Ishikawa (cell line): ENCODE measurements at regions not wholly inside any gene's neighbourhood (a gene's known extent, or its start where the extent isn't known, plus 50 kb on each side); places are given as distances from the start of the nearest gene placed in this dataset.

Source experiments
- CEBPB ChIP-seq: IDR thresholded peaks from 2 replicates; pipeline ENCODE4 v1.6.1; 2012
- CREB1 ChIP-seq: IDR thresholded peaks from 2 replicates; pipeline ENCODE4 v1.6.1; 2012; ENCODE audit warnings: low read depth
- EGR1 ChIP-seq: IDR thresholded peaks from 2 replicates; pipeline ENCODE4 v1.6.1; 2012
- EP300 ChIP-seq: IDR thresholded peaks from 2 replicates; pipeline ENCODE4 v1.6.1; 2012; ENCODE audit warnings: borderline replicate concordance
- FOXM1 ChIP-seq: IDR thresholded peaks from 2 replicates; pipeline ENCODE4 v1.6.1; 2012; ENCODE audit warnings: low read depth, borderline replicate concordance
- MAX ChIP-seq: IDR thresholded peaks from 2 replicates; pipeline ENCODE4 v1.6.1; 2012
- NFIC ChIP-seq: IDR thresholded peaks from 2 replicates; pipeline ENCODE4 v1.6.1; 2012
- RAD21 ChIP-seq: IDR thresholded peaks from 2 replicates; pipeline ENCODE4 v1.6.1; 2012; ENCODE audit warnings: low read depth
- REST ChIP-seq: IDR thresholded peaks from 2 replicates; pipeline ENCODE4 v1.6.1; 2012; ENCODE audit warnings: low read depth, mild to moderate bottlenecking
- TAF1 ChIP-seq: IDR thresholded peaks from 2 replicates; pipeline ENCODE4 v1.6.1; 2012; ENCODE audit warnings: low read depth, mild to moderate bottlenecking
- TCF12 ChIP-seq: IDR thresholded peaks from 2 replicates; pipeline ENCODE4 v1.6.1; 2012; ENCODE audit warnings: low read depth
- TEAD4 ChIP-seq: IDR thresholded peaks from 2 replicates; pipeline ENCODE4 v1.6.1; 2012
- USF1 ChIP-seq: IDR thresholded peaks from 2 replicates; pipeline ENCODE4 v1.6.1; 2012
- YY1 ChIP-seq: IDR thresholded peaks from 2 replicates; pipeline ENCODE4 v1.6.1; 2012; ENCODE audit warnings: low read depth
- ZBTB7A ChIP-seq: IDR thresholded peaks from 2 replicates; pipeline ENCODE4 v1.6.1; 2012; ENCODE audit warnings: low read depth

DNA sequence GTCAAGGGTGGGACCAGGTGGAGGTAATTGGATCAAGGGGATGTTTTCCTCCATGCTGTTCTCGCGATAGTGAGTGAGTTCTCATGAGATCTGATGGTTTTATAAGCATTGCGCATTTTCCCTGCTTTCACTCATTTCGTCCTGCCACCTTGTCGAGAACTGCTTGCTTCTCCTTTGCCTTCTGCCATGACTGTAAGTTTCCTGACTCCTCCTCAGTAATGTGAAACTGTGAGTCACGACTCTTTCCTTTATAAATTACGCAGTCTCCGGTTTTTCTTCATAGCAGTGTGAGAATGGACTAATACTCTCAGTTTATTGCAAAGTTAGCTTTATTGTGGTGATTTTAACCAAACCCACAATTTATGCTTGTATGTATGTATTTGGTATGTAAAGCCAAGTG, 878.5 kb upstream of the ANO3 start:
- TF ChIP-seq EP300 (no peak), NFIC (no peak), RAD21 (no peak), EGR1 (no peak), FOXM1 (no peak), CREB1 (no peak), TEAD4 (no peak), CEBPB (no peak), YY1 (no peak), TCF12 (no peak), MAX (no peak), USF1 (no peak), ZBTB7A (no peak), TAF1 (no peak), REST (no peak)

DNA sequence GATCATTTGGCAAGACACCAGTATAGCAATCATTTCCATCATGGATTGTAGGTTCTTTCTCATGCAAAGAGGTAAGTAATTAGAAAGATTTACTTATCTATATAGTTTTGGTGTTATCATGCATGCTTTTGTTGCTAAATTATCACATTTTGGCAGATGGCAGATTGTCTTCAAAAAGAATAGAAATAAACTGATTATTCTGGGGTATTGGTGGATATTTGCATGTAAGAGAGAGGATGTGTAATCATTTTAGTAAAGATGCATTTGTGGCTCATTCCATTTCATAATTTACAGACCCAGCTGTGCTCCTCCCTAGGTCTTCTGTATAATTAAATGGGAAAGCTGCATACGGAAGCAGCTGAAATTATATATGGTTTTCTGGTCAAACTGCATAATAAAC, 875.7 kb upstream of the ANO3 start:
- no peak for TF ChIP-seq FOXM1
- TF ChIP-seq TCF12 = no peak
- TF ChIP-seq NFIC = no peak
- TF ChIP-seq USF1 = no peak
- TF ChIP-seq EGR1 = no peak
- no peak for TF ChIP-seq YY1
- TF ChIP-seq CREB1 = no peak
- no peak for TF ChIP-seq CEBPB
- TF ChIP-seq RAD21 = no peak
- TF ChIP-seq TEAD4 = no peak
- no peak for TF ChIP-seq ZBTB7A
- no peak for TF ChIP-seq TAF1
- TF ChIP-seq MAX = no peak
- TF ChIP-seq EP300 = no peak

- no peak for TF ChIP-seq EGR1
- no peak for TF ChIP-seq EP300
- no peak for TF ChIP-seq MAX
- TF ChIP-seq FOXM1 = no peak
Observed at GRCh38 chr11:25483915-25484635, 847.9 kb upstream of the ANO3 start.

GRCh38 chr11:25485315-25485714, 846.6 kb upstream of the ANO3 start:
- TF ChIP-seq EP300 (no peak), CREB1 (no peak), CEBPB (no peak), USF1 (no peak), FOXM1 (no peak), TCF12 (no peak), ZBTB7A (no peak)

GRCh38 chr11:25515576-25515975, 816.4 kb upstream of the ANO3 start:
- TF ChIP-seq FOXM1 (no peak), TEAD4 (no peak), RAD21 (no peak), YY1 (no peak), ZBTB7A (no peak)

- TF ChIP-seq YY1 (no peak), FOXM1 (no peak), ZBTB7A (no peak), TEAD4 (no peak), MAX (no peak), USF1 (no peak), NFIC (no peak), TCF12 (no peak), REST (no peak), TAF1 (no peak), EGR1 (no peak), EP300 (no peak), CEBPB (no peak), CREB1 (no peak), RAD21 (no peak)
Observed at GRCh38 chr11:25520459-25520858, 811.5 kb upstream of the ANO3 start.
